SK-N-SH (cell line): ENCODE measurements at regions not wholly inside any gene's neighbourhood (a gene's known extent, or its start where the extent isn't known, plus 50 kb on each side); places are given as distances from the start of the nearest gene placed in this dataset.

Source experiments
- CTCF ChIP-seq: fragments of 200-600 bp; sonication (generic); IDR thresholded peaks from 2 replicates; pipeline ENCODE4 v1.6.1; 2017; ENCODE audit warnings: antibody characterized with exemption, mild to moderate bottlenecking, moderate library complexity
- FOXM1 ChIP-seq: IDR thresholded peaks from 2 replicates; pipeline ENCODE4 v1.4.0; 2012; ENCODE audit warnings: low read depth, mild to moderate bottlenecking

DNA sequence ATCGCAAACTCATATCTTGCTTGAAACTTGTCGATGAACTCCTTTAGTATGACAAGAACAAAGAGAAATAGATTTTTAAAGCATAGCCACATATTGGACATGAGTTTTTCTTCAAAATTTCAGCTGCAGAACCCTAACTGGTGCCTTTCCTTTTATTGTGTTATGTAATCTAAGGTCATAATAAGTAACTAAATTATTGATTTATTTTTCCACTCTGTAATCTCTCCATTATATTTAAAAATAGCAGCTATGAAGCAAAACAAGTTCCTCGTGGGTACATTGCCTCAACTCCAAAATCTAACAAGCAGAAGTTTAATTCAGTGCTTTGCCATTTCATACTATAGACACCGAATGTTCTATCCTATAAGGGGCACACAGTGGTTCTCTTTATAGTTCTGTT lies 159.2 kb upstream of the PRSS1 start:
- no peak for TF ChIP-seq CTCF
- TF ChIP-seq FOXM1: no peak
